Heart right ventricle (tissue), 16 donors: ENCODE measurements at regions not wholly inside any gene's neighbourhood (a gene's known extent, or its start where the extent isn't known, plus 50 kb on each side); places are given as distances from the start of the nearest gene placed in this dataset.

ENCODE experiments used
- ATAC-seq, 8 donors: fragments of 200-7000 bp; cut with Tn5 transposase; one replicate each; pipeline ENCODE4 v1.9.1; 2020; ENCODE audit warnings: mild to moderate bottlenecking in 8 of 8, moderate library complexity in 8 of 8, moderate number of reproducible peaks in 1 of 8
- DNase-seq, 2 donors: peaks; one replicate each; pipeline ENCODE4 v3.0.0-alpha.2; 2020
- H3K27ac ChIP-seq, 10 donors: fragments of 200-600 bp; sonication (generic) in 2 of 10; one replicate each; pipeline versions ENCODE4 v1.5.0 to v1.8.0; 2020 to 2022; ENCODE audit warnings: mild to moderate bottlenecking in 3 of 10
- H3K27me3 ChIP-seq, 7 donors: fragments of 200-600 bp; one replicate each; pipeline ENCODE4 v1.8.0; 2021 to 2022; ENCODE audit warnings: mild to moderate bottlenecking in 2 of 7
- H3K36me3 ChIP-seq, 9 donors: fragments of 200-600 bp; sonication (generic) in 1 of 9; one replicate each; pipeline versions ENCODE4 v1.5.0 to v1.8.0; 2020 to 2022; ENCODE audit warnings: mild to moderate bottlenecking in 2 of 9
- H3K4me1 ChIP-seq, 9 donors: fragments of 200-600 bp; sonication (generic) in 1 of 9; one replicate each; pipeline versions ENCODE4 v1.5.0 to v1.8.0; 2020 to 2022; ENCODE audit warnings: mild to moderate bottlenecking in 4 of 9
- H3K4me3 ChIP-seq, 10 donors: fragments of 200-600 bp; sonication (generic) in 2 of 10; one replicate each; pipeline versions ENCODE4 v1.5.0 to v1.8.0; 2020 to 2022; ENCODE audit warnings: mild to moderate bottlenecking in 7 of 10, moderate library complexity in 2 of 10
- H3K9me3 ChIP-seq, 11 donors: fragments of 200-600 bp in 10 of 11; sonication (generic) in 2 of 11; one replicate each; pipeline versions ENCODE4 v1.5.0 to v1.8.0; 2013 to 2022; ENCODE audit warnings: mild to moderate bottlenecking in 2 of 11, control low read depth in 1 of 11, moderate library complexity in 1 of 11
- WGBS, 2 donors: extraction: QIAGEN DNeasy Blood & Tissue Kit; methylation state at CpG; one replicate each; pipeline ENCODE4 v1.1.7; 2013; ENCODE audit warnings: inconsistent platforms in 1 of 2; 5-methylcytosine and 5-hydroxymethylcytosine counted together
- intact Hi-C, 10 donors: fragments of 100-400 bp; cut with DNase I; formaldehyde crosslinking; loops; one replicate each; pipeline versions ENCODE4 v1.11.1 to v1.14.2; 2022
- TF ChIP-seq, protein P1 (sequence below), 9 donors: fragments of 200-600 bp; sonication (generic) in 2 of 9; IDR thresholded peaks; one replicate each; pipeline versions ENCODE4 v1.5.0 to v1.8.0; 2021 to 2022; ENCODE audit warnings: antibody characterized with exemption in 9 of 9, mild to moderate bottlenecking in 5 of 9, moderate library complexity in 1 of 9
- donor health status: Arrhythmogenic right ventricular cardiomyopathy.
- donor health status: ischemic (EF 13 %, LVEDD 7.1; RV severe dilation, severe dysfunction).
- donor health status: healthy with polysubstance abuse.
- donor health status: DM: no; HTN: yes; CAD: no.
- donor health status: DM: no; HTN: no; CAD: no.
- donor health status: ischemic (EF 25% LVEDD 6.9; RV normal size, moderate dysfunction).
- donor health status: ischemic (EF 25% LVEDD 5.7; RV mildly dilated, moderate dysfunction).
- donor health status: healthy.
- donor health status: DM: yes; HTN: yes; CAD: no.
- donor health status: Ischemic cardiomyopathy.
- donor health status: ischemic (EF 35%, LVEDD 5.7; RV mildly dilated, moderate dysfunction).
- donor health status: nonischemic (EF 11% LVEDD 7.7; RV severe dilation, severe dysfunction).
- donor health status: DM: yes; HTN: yes; CAD: no.
- donor health status: PGD.
- donor health status: ischemic (EF 29% LVEDD 5.4; RV normal size, mild dysfunction).
- donor health status: nonischemic (EF 23%, LVEDD 6.1; RV moderate dilation, normal function).

DNA sequence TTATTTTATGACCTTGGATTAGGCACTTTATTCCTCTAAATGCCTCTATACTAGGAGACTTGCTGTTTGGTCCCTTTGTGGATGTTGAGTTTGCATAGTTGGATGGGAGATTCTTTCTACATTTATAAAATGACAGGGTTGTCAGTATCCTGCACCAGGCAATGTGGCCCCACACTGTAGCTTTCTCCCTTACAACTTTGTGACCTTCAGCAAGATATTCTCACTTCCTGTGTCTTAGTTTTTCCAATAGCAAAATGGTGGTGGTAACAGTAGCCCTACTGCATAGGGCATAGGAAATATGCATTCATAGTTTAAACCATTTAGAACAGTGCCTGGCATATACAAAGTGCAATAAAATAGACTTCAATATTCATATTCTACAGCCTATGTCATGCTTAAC lies 128.3 kb downstream of the TXNL1 start:
- intact Hi-C loops, result no loop called here
- Histone ChIP-seq H3K4me3 (no peak overlapping the region), H3K4me1 (peaks cover 0 to 21% (median 10%) of the 10 kb centered on the region in 9 donors), H3K27ac (no peak overlapping the region), H3K9me3 (no peaks in the 10 kb centered on the region), H3K27me3 (no peaks in the 10 kb centered on the region), H3K36me3 (no peaks in the 10 kb centered on the region)
- no peak for DNase-seq
- no peak for ATAC-seq
- TF ChIP-seq, protein P1, sequence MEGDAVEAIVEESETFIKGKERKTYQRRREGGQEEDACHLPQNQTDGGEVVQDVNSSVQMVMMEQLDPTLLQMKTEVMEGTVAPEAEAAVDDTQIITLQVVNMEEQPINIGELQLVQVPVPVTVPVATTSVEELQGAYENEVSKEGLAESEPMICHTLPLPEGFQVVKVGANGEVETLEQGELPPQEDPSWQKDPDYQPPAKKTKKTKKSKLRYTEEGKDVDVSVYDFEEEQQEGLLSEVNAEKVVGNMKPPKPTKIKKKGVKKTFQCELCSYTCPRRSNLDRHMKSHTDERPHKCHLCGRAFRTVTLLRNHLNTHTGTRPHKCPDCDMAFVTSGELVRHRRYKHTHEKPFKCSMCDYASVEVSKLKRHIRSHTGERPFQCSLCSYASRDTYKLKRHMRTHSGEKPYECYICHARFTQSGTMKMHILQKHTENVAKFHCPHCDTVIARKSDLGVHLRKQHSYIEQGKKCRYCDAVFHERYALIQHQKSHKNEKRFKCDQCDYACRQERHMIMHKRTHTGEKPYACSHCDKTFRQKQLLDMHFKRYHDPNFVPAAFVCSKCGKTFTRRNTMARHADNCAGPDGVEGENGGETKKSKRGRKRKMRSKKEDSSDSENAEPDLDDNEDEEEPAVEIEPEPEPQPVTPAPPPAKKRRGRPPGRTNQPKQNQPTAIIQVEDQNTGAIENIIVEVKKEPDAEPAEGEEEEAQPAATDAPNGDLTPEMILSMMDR (IDR thresholded peaks at IDR 0.05), result no peak

DNA sequence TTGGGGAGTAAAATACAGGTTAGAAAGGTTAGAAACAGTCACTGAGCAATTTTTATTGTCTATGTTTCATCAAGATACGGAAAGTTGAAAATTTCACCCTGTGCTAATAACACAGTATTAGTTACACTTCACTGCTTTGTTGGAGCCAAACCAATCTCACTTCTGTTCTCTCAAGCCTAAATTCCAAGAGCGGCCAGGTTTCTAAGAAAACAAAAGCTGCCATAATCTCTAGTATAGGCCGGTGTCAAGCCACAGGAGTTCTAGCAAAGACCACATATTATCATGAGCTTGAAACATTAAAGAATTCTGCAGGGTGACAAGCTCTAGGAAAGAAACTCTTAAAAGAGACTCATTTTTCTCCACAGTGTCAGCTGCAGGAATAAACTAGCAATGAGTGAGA lies 128.7 kb downstream of the TXNL1 start:
- Histone ChIP-seq H3K27ac (no peak overlapping the region), H3K4me3 (no peak overlapping the region), H3K36me3 (no peaks in the 10 kb centered on the region), H3K4me1 (peaks cover 0 to 21% (median 10%) of the 10 kb centered on the region in 9 donors), H3K27me3 (no peaks in the 10 kb centered on the region), H3K9me3 (no peaks in the 10 kb centered on the region)
- TF ChIP-seq, protein P1 (IDR thresholded peaks at IDR 0.05), result no peak
- no peak for ATAC-seq
- DNase-seq, result no peak
- WGBS, 2 donors, result 81 to 86% methylated on average over 3 of the region's 3 CpGs
- intact Hi-C loops, result no loop called here

DNA sequence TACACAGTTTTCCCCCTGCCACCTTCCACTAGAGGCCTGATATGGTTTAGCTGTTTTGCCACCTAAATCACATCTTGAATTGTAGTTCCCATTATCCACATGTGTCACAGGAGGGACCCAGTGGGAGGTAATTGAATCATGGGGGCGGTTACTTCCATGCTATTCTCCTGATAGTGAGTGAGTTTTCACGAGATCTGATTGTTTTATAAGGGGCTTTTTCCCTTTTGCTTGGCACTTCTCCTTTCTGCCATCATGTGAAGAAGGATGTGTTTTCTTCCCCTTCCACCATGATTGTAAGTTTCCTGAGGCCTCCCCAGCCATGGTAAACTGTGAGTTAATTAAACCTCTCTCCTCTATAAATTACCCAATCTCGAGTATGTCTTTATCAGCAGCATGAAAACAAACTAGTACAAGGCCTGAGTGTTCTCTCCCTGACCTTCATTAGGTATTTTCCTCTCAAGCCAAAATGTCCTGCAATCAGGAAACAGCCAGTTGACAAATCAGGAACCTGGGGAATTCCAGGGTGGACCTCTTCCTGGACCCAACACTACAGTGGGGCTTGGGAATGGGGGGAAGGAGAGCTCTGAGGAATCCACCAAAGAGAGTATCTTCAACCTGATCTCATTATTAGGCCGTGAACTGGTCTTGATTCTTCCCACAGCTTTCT lies 129.9 kb downstream of the TXNL1 start:
- 41 to 44% methylated on average over 4 of the region's 4 CpGs for WGBS, 2 donors
- H3K27me3 ChIP-seq, result no peaks in the 10 kb centered on the region
- no peak for DNase-seq
- no peak overlapping the region for H3K4me3 ChIP-seq
- peaks cover 0 to 21% (median 10%) of the 10 kb centered on the region in 9 donors for H3K4me1 ChIP-seq
- H3K36me3 ChIP-seq, result no peaks in the 10 kb centered on the region
- peak in 7 of 8 donors; percentile 59 to 85 (median 71) for ATAC-seq
- intact Hi-C loops, result no loop called here
- TF ChIP-seq, protein P1 (IDR thresholded peaks at IDR 0.05), result no peak
- peak overlapping the region in 4 of 10 donors; percentile 10 to 38 (median 13) for H3K27ac ChIP-seq
- no peaks in the 10 kb centered on the region for H3K9me3 ChIP-seq

DNA sequence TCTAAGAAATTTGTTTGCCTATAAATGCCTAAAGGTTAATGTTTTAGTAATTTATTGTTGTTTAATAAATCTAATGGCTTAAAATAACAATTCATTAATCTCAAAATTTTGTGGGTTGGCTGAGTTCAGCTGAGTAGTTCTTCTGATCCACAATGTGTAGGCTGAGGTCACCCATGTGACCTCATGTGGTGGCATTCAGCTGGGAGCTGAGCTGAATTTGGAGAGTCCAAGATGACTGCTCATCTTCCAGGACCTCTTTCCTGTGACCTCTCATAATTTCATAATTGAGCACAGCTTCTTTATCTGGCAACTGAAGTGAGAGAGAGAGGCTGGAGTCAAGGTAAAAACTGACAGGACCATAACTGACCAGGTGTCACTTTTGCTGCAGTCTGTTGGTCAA lies 132.4 kb downstream of the TXNL1 start:
- H3K27me3 ChIP-seq, result no peaks in the 10 kb centered on the region
- H3K36me3 ChIP-seq, result no peaks in the 10 kb centered on the region
- intact Hi-C loops, result no loop called here
- peaks cover 0 to 6% (median 0%) of the 10 kb centered on the region in 11 donors for H3K9me3 ChIP-seq
- TF ChIP-seq, protein P1 (IDR thresholded peaks at IDR 0.05), result no peak
- H3K4me3 ChIP-seq, result no peak overlapping the region
- H3K4me1 ChIP-seq, result peaks cover 0 to 35% (median 22%) of the 10 kb centered on the region in 9 donors
- no peak overlapping the region for H3K27ac ChIP-seq
- DNase-seq (no peak), ATAC-seq (no peak)
